ENCODE measurements at regions not wholly inside any gene's neighbourhood (a gene's known extent, or its start where the extent isn't known, plus 50 kb on each side); places are given as distances from the start of the nearest gene placed in this dataset.
"Not testable (repeated sequence)": the region's sequence is repeated elsewhere in the genome, so short reads cannot be mapped to it uniquely, and the experiment has no call there.

- no peak overlapping the region for H2AFZ ChIP-seq (ENCODE audit: low read length)
- no peaks in the 10 kb centered on the region for H4K20me1 ChIP-seq (ENCODE audit: insufficient read depth, low read length)
- no peaks in the 10 kb centered on the region for H3K79me2 ChIP-seq (ENCODE audit: insufficient read depth, low read depth, low read length)
- ChIA-PET CTCF (ENCODE audit: unreplicated experiment) (no interaction called here), POLR2A (interaction anchor here (0.6 kb wide), 1 partner anchor 133 kb away, joined by 3 read pairs; no protein-coding TSS in a partner anchor)
- BruUV-seq (replicated peaks): no TSS peak
- TF ChIP-seq EZH2phosphoT487 (IDR thresholded peaks at IDR 0.05; ENCODE audit: borderline replicate concordance, low read depth, low read length): no peak
- no peak for TF ChIP-seq CTCF (conservative IDR thresholded peaks at IDR 0.05; ENCODE audit: low read length)
- H3K9me2 ChIP-seq (ENCODE audit: insufficient read depth, low read length): no peaks in the 10 kb centered on the region
- H3K36me3 ChIP-seq (ENCODE audit: insufficient read depth, low read length): no peaks in the 10 kb centered on the region
- intact Hi-C loops (cut with micrococcal nuclease; ENCODE audit: unreplicated experiment): no loop called here
- H3K4me3 ChIP-seq (ENCODE audit: low read depth, low read length, poor library complexity, severe bottlenecking): no peak overlapping the region
- no peaks in the 10 kb centered on the region for H3K9me3 ChIP-seq (ENCODE audit: low read length)
- no peaks in the 10 kb centered on the region for H3K4me1 ChIP-seq (ENCODE audit: insufficient read depth, low read length, poor library complexity, severe bottlenecking)
- H3K27ac ChIP-seq (ENCODE audit: low read depth, low read length, poor library complexity, severe bottlenecking): no peak overlapping the region
- no peak overlapping the region for H3K4me2 ChIP-seq (ENCODE audit: low read length)
- no peak for DNase-seq (ENCODE audit: low spot score)
Measured at GRCh38 chr16:66175636-66176035, 190.9 kb upstream of the CDH5 start.

DNA sequence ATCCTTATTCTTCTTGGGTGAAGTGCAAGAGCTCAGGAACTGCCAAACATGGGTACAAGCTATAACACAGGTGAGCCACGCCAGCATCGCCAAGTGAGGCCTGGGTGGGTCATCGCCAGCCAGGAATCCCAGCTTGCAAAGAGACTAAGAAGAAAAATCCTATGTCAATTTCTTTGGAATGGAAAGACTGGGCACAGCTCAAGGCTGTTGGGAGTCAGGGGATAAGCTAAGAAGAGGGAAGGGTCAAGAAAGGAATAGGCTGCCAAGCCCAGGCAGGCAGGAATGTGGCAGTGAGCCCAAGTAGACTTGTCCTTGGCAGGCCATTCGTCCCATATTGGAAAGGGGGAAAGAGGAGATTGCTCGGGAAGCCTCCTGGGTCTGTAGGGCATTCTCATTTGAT lies 191.4 kb upstream of the CDH5 start:
- no peaks in the 10 kb centered on the region for H4K20me1 ChIP-seq (ENCODE audit: insufficient read depth, low read length)
- no peaks in the 10 kb centered on the region for H3K79me2 ChIP-seq (ENCODE audit: insufficient read depth, low read depth, low read length)
- H3K36me3 ChIP-seq (ENCODE audit: insufficient read depth, low read length): no peaks in the 10 kb centered on the region
- POLR2A ChIA-PET: no interaction called here
- no peak overlapping the region for H3K4me2 ChIP-seq (ENCODE audit: low read length)
- intact Hi-C loops (cut with micrococcal nuclease; ENCODE audit: unreplicated experiment): no loop called here
- BruUV-seq (replicated peaks): no TSS peak
- no peak overlapping the region for H3K27ac ChIP-seq (ENCODE audit: low read depth, low read length, poor library complexity, severe bottlenecking)
- no peaks in the 10 kb centered on the region for H3K9me3 ChIP-seq (ENCODE audit: low read length)
- H3K4me3 ChIP-seq (ENCODE audit: low read depth, low read length, poor library complexity, severe bottlenecking): no peak overlapping the region
- no peaks in the 10 kb centered on the region for H3K4me1 ChIP-seq (ENCODE audit: insufficient read depth, low read length, poor library complexity, severe bottlenecking)
- no peak overlapping the region for H2AFZ ChIP-seq (ENCODE audit: low read length)
- CTCF ChIA-PET (ENCODE audit: unreplicated experiment): no interaction called here
- TF ChIP-seq EZH2phosphoT487 (IDR thresholded peaks at IDR 0.05; ENCODE audit: borderline replicate concordance, low read depth, low read length) (no peak), CTCF (conservative IDR thresholded peaks at IDR 0.05; ENCODE audit: low read length) (no peak)
- no peak for DNase-seq (ENCODE audit: low spot score)
- H3K9me2 ChIP-seq (ENCODE audit: insufficient read depth, low read length): no peaks in the 10 kb centered on the region

DNA sequence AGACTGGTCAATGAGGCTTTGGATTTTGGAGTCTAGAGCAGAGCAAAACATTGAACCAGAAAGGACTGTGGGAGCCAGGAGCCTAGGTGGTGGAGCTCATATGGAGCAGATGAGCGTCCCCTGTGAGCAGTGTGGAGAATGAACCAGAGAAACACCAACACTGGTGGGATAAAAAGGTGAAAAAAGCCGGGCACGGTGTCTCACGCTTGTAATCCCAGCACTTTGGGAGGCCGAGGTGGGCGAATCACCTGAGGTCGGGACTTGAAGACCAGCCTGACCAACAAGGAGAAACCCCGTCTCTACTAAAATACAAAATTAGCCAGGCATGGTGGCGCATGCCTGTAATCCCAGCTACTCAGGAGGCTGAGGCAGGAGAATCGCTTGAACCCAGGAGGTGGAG lies 192.7 kb upstream of the CDH5 start:
- H3K27ac ChIP-seq (ENCODE audit: low read depth, low read length, poor library complexity, severe bottlenecking); H3K9me3 ChIP-seq (ENCODE audit: low read length); intact Hi-C loops (cut with micrococcal nuclease; ENCODE audit: unreplicated experiment); CTCF ChIA-PET (ENCODE audit: unreplicated experiment); POLR2A ChIA-PET; H3K9me2 ChIP-seq (ENCODE audit: insufficient read depth, low read length); H3K4me2 ChIP-seq (ENCODE audit: low read length); H3K79me2 ChIP-seq (ENCODE audit: insufficient read depth, low read depth, low read length); BruUV-seq (replicated peaks); H3K36me3 ChIP-seq (ENCODE audit: insufficient read depth, low read length); H4K20me1 ChIP-seq (ENCODE audit: insufficient read depth, low read length); DNase-seq (ENCODE audit: low spot score); H3K4me3 ChIP-seq (ENCODE audit: low read depth, low read length, poor library complexity, severe bottlenecking); H3K4me1 ChIP-seq (ENCODE audit: insufficient read depth, low read length, poor library complexity, severe bottlenecking); H2AFZ ChIP-seq (ENCODE audit: low read length): not testable (repeated sequence)

DNA sequence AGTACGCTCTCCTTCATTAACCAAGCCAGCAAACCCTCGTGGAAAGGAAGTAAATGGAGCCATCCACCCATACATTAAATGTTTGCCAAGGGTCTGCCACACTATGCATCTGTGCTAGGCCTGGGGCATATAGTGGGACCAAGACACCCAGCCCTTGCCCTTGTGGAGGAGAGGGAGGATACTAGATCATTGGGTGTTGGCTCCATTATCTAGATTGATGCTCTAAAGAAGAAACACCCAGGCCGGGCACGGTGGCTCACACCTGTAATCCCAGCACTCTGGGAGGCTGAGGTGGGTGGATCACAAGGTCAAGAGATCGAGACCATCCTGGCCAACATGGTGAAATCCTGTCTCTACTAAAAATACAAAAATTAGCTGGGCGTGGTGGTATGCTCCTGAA lies 193.3 kb upstream of the CDH5 start:
- intact Hi-C loops (cut with micrococcal nuclease; ENCODE audit: unreplicated experiment); H3K4me3 ChIP-seq (ENCODE audit: low read depth, low read length, poor library complexity, severe bottlenecking); H3K27ac ChIP-seq (ENCODE audit: low read depth, low read length, poor library complexity, severe bottlenecking); H3K9me3 ChIP-seq (ENCODE audit: low read length); H3K9me2 ChIP-seq (ENCODE audit: insufficient read depth, low read length); H3K79me2 ChIP-seq (ENCODE audit: insufficient read depth, low read depth, low read length); POLR2A ChIA-PET; H4K20me1 ChIP-seq (ENCODE audit: insufficient read depth, low read length); H3K4me2 ChIP-seq (ENCODE audit: low read length); DNase-seq (ENCODE audit: low spot score); BruUV-seq (replicated peaks); CTCF ChIA-PET (ENCODE audit: unreplicated experiment); H3K36me3 ChIP-seq (ENCODE audit: insufficient read depth, low read length); H3K4me1 ChIP-seq (ENCODE audit: insufficient read depth, low read length, poor library complexity, severe bottlenecking); H2AFZ ChIP-seq (ENCODE audit: low read length): not testable (repeated sequence)
